GM12878 (cell line): ENCODE measurements at regions not wholly inside any gene's neighbourhood (a gene's known extent, or its start where the extent isn't known, plus 50 kb on each side); places are given as distances from the start of the nearest gene placed in this dataset.

Source experiments
- CTCF ChIP-seq, 3 experiments: IDR thresholded peaks in 2 of 3; conservative IDR thresholded peaks in 1 of 3; 2 replicates each; pipeline ENCODE4 v1.5.1; 2011; ENCODE audit warnings: low read depth in 3 of 3, low read length in 3 of 3, mild to moderate bottlenecking in 3 of 3, control low read depth in 2 of 3, moderate library complexity in 2 of 3, inconsistent platforms in 1 of 3, mixed read lengths in 1 of 3; ENCODE audit not compliant: control insufficient read depth in 2 of 3, insufficient read depth in 1 of 3; ENCODE audit errors: extremely low read depth in 1 of 3
- FOXM1 ChIP-seq: IDR thresholded peaks from 2 replicates; pipeline ENCODE4 v1.6.1; 2012; ENCODE audit warnings: low read depth, mild to moderate bottlenecking, inconsistent platforms, low read length, moderate library complexity
- HDAC2 ChIP-seq: fragments of 200-600 bp; sonication (generic); IDR thresholded peaks from 2 replicates; pipeline ENCODE4 v1.6.1; 2017
- NFYB ChIP-seq: IDR thresholded peaks from 2 replicates; pipeline ENCODE4 v1.6.1; 2011; ENCODE audit warnings: low read depth, mild to moderate bottlenecking, low read length, improper control_type of control experiment, moderate library complexity; ENCODE audit not compliant: insufficient read depth
- NR2F1 ChIP-seq: fragments of 450-650 bp; conservative IDR thresholded peaks from 2 replicates; pipeline ENCODE4 v1.6.1; 2017; ENCODE audit warnings: mild to moderate bottlenecking
- NRF1 ChIP-seq: conservative IDR thresholded peaks from 2 replicates; pipeline ENCODE4 v1.6.1; 2011; ENCODE audit warnings: mild to moderate bottlenecking, low read depth, low read length, improper control_type of control experiment
- RAD21 ChIP-seq: IDR thresholded peaks from 2 replicates; pipeline ENCODE4 v1.6.1; 2011; ENCODE audit warnings: mild to moderate bottlenecking, low read depth, low read length, moderate library complexity; ENCODE audit not compliant: insufficient read depth
- RUNX3 ChIP-seq: IDR thresholded peaks from 2 replicates; pipeline ENCODE4 v1.6.1; 2012; ENCODE audit warnings: low read length, inconsistent platforms
- ZBTB40 ChIP-seq: fragments of 450-650 bp; IDR thresholded peaks from 2 replicates; pipeline ENCODE4 v1.6.1; 2016; ENCODE audit warnings: mild to moderate bottlenecking, moderate library complexity, borderline replicate concordance

- TF ChIP-seq ZBTB40 (no peak), CTCF (IDR thresholded peaks at IDR 0.05 in 2 of 3, conservative IDR thresholded peaks at IDR 0.05 in 1 of 3; ENCODE audit: control insufficient read depth in 2 of 3, extremely low read depth in 1 of 3, insufficient read depth in 1 of 3, low read depth in 3 of 3, low read length in 3 of 3) (peak in 2 of 3 experiments; percentile 23 to 26; a peak in 2 of 6 replicates), NR2F1 (peak; percentile 79), NRF1 (no peak), FOXM1 (no peak), HDAC2 (no peak), RAD21 (peak; percentile 48), NFYB (no peak), RUNX3 (peak; percentile 53; the same call in 1 of the 2 replicates)
These were observed 60.5 kb upstream of the TBC1D5 start (continued) for GRCh38 chr3:17802950-17803349.
